ENCODE measurements at regions not wholly inside any gene's neighbourhood (a gene's known extent, or its start where the extent isn't known, plus 50 kb on each side); places are given as distances from the start of the nearest gene placed in this dataset.
"Not testable (repeated sequence)": the region's sequence is repeated elsewhere in the genome, so short reads cannot be mapped to it uniquely, and the experiment has no call there.

DNA sequence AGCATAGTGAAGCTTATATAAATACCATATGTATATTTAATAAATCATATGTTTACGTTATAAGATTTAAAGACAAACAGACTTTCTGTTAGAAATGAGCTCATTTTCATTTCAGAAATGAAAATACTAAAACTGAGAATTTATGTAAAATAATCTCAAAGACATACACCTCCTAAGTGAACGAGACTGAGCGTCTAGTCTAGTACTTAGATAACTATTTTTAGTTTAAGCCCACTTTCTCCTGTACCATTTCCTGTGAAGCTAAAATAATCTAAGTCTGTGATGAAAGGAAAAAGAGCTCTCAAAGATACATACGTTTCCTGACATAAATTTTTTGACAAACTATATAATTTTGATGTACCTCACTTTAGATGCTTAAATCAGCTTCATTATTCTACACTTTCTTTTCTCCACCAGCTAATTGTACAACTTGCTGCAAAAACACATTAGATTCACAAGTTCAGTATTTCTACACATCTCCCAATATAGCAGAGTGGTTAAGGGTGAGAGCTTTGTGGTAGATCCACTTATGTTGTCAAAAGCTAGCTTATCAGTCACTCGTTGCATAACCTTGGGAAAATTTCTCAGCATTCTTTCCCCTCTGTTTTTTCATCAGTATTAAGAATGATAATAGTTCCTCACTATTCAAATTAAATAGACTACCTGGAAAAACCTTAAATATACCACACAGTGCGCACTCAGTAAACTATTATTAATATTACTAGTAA, 703.0 kb downstream of the PLOD2 start:
- ChIA-PET POLR2A (interaction anchor here (0.6 kb wide), 1 partner anchor 10 kb away, joined by 5 read pairs; no protein-coding TSS in a partner anchor), CTCF (no interaction called here)
- no peaks in the 10 kb centered on the region for H3K27me3 Mint-ChIP-seq
- no peaks in the 10 kb centered on the region for H3K4me1 Mint-ChIP-seq (ENCODE audit: low read depth)
- H3K9me3 ChIP-seq (ENCODE audit: control insufficient read depth in 1 of 2, insufficient read depth in 1 of 2, low read length in 2 of 2) = no peaks in the 10 kb centered on the region
- no peak overlapping the region for H3K27ac ChIP-seq (ENCODE audit: low read depth in 1 of 2, low read length in 2 of 2)
- H3K27me3 ChIP-seq (ENCODE audit: control insufficient read depth in 1 of 2, insufficient read depth in 2 of 2, low read length in 2 of 2) = no peaks in the 10 kb centered on the region
- intact Hi-C loops (cut with DNase I, micrococcal nuclease) = no loop called here
- H3K36me3 Mint-ChIP-seq (ENCODE audit: low read depth) = no peaks in the 10 kb centered on the region
- no peak for DNase-seq
- TF ChIP-seq, protein P1, sequence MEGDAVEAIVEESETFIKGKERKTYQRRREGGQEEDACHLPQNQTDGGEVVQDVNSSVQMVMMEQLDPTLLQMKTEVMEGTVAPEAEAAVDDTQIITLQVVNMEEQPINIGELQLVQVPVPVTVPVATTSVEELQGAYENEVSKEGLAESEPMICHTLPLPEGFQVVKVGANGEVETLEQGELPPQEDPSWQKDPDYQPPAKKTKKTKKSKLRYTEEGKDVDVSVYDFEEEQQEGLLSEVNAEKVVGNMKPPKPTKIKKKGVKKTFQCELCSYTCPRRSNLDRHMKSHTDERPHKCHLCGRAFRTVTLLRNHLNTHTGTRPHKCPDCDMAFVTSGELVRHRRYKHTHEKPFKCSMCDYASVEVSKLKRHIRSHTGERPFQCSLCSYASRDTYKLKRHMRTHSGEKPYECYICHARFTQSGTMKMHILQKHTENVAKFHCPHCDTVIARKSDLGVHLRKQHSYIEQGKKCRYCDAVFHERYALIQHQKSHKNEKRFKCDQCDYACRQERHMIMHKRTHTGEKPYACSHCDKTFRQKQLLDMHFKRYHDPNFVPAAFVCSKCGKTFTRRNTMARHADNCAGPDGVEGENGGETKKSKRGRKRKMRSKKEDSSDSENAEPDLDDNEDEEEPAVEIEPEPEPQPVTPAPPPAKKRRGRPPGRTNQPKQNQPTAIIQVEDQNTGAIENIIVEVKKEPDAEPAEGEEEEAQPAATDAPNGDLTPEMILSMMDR (IDR thresholded peaks at IDR 0.05) = no peak
- no peak overlapping the region for H3K4me3 Mint-ChIP-seq
- no peaks in the 10 kb centered on the region for H3K4me1 ChIP-seq (ENCODE audit: insufficient read depth, low read length)
- H3K27ac Mint-ChIP-seq = no peak overlapping the region
- ATAC-seq (ENCODE audit: poor library complexity) = no peak
- peaks cover 6% of the 10 kb centered on the region for H3K9me3 Mint-ChIP-seq
- no peak overlapping the region for H3K4me3 ChIP-seq (ENCODE audit: low read length)
- H3K36me3 ChIP-seq (ENCODE audit: insufficient read depth, low read length) = no peaks in the 10 kb centered on the region

GRCh38 chr3:145459681-145460080, 701.3 kb downstream of the PLOD2 start:
- DNase-seq; H3K27ac Mint-ChIP-seq; H3K4me3 ChIP-seq (ENCODE audit: low read length); intact Hi-C loops (cut with DNase I, micrococcal nuclease); H3K36me3 Mint-ChIP-seq (ENCODE audit: low read depth); H3K27me3 Mint-ChIP-seq; H3K4me1 Mint-ChIP-seq (ENCODE audit: low read depth); H3K9me3 ChIP-seq (ENCODE audit: control insufficient read depth in 1 of 2, insufficient read depth in 1 of 2, low read length in 2 of 2); H3K4me1 ChIP-seq (ENCODE audit: insufficient read depth, low read length); H3K27me3 ChIP-seq (ENCODE audit: control insufficient read depth in 1 of 2, insufficient read depth in 2 of 2, low read length in 2 of 2); POLR2A ChIA-PET; H3K9me3 Mint-ChIP-seq; ATAC-seq (ENCODE audit: poor library complexity); H3K36me3 ChIP-seq (ENCODE audit: insufficient read depth, low read length); CTCF ChIA-PET; H3K27ac ChIP-seq (ENCODE audit: low read depth in 1 of 2, low read length in 2 of 2); H3K4me3 Mint-ChIP-seq: not testable (repeated sequence)

- H3K27me3 Mint-ChIP-seq = no peaks in the 10 kb centered on the region
- Histone ChIP-seq H3K27me3 (ENCODE audit: control insufficient read depth in 1 of 2, insufficient read depth in 2 of 2, low read length in 2 of 2) (no peaks in the 10 kb centered on the region), H3K9me3 (ENCODE audit: control insufficient read depth in 1 of 2, insufficient read depth in 1 of 2, low read length in 2 of 2) (no peaks in the 10 kb centered on the region), H3K27ac (ENCODE audit: low read depth in 1 of 2, low read length in 2 of 2) (no peak overlapping the region), H3K4me3 (ENCODE audit: low read length) (no peak overlapping the region), H3K4me1 (ENCODE audit: insufficient read depth, low read length) (no peaks in the 10 kb centered on the region), H3K36me3 (ENCODE audit: insufficient read depth, low read length) (no peaks in the 10 kb centered on the region)
- H3K9me3 Mint-ChIP-seq = no peaks in the 10 kb centered on the region
- CTCF ChIA-PET = no interaction called here
- POLR2A ChIA-PET = no interaction called here
- no peaks in the 10 kb centered on the region for H3K4me1 Mint-ChIP-seq (ENCODE audit: low read depth)
- no peak overlapping the region for H3K27ac Mint-ChIP-seq
- no peak for ATAC-seq (ENCODE audit: poor library complexity)
- intact Hi-C loops (cut with DNase I, micrococcal nuclease) = no loop called here
- DNase-seq = no peak
- TF ChIP-seq, protein P1 (IDR thresholded peaks at IDR 0.05) = no peak
- no peaks in the 10 kb centered on the region for H3K36me3 Mint-ChIP-seq (ENCODE audit: low read depth)
- H3K4me3 Mint-ChIP-seq = no peak overlapping the region
These were observed 689.0 kb downstream of the PLOD2 start for GRCh38 chr3:145471976-145472375.

- ATAC-seq (ENCODE audit: poor library complexity); H3K27ac Mint-ChIP-seq; H3K36me3 Mint-ChIP-seq (ENCODE audit: low read depth); H3K27me3 ChIP-seq (ENCODE audit: control insufficient read depth in 1 of 2, insufficient read depth in 2 of 2, low read length in 2 of 2); H3K4me3 Mint-ChIP-seq; H3K9me3 ChIP-seq (ENCODE audit: control insufficient read depth in 1 of 2, insufficient read depth in 1 of 2, low read length in 2 of 2); H3K27me3 Mint-ChIP-seq; H3K36me3 ChIP-seq (ENCODE audit: insufficient read depth, low read length); H3K4me1 Mint-ChIP-seq (ENCODE audit: low read depth); intact Hi-C loops (cut with DNase I, micrococcal nuclease); H3K27ac ChIP-seq (ENCODE audit: low read depth in 1 of 2, low read length in 2 of 2); H3K4me1 ChIP-seq (ENCODE audit: insufficient read depth, low read length); CTCF ChIA-PET; POLR2A ChIA-PET; H3K9me3 Mint-ChIP-seq; H3K4me3 ChIP-seq (ENCODE audit: low read length); DNase-seq: not testable (repeated sequence)
These were observed 678.2 kb downstream of the PLOD2 start for GRCh38 chr3:145482735-145483134.
